ENCODE measurements at regions not wholly inside any gene's neighbourhood (a gene's known extent, or its start where the extent isn't known, plus 50 kb on each side); places are given as distances from the start of the nearest gene placed in this dataset.

DNA sequence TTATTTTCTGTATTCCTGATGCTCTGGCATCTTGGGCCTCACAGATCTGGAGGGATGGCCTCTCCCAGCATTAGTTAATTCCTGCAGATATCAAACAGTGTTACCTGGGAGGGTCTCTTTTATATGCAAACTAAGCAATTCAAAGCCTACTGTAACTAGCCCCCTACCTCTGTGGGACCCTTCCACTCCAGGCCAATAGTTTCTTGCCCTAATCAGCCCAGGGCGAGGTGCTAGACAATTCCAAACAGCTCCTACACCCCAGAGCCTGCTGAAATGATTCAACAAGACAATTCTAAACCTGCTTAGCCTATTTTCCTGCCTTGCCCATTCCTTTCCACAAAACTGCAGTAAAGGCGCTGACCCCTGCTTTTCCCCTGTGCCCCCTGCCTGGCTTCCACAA lies 106.6 kb upstream of the IGSF10 start:
- Histone ChIP-seq H3K27me3 (replicated peaks; ENCODE audit: insufficient read depth) (no peaks in the 10 kb centered on the region), H3K36me3 (no peaks in the 10 kb centered on the region), H3K4me3 (no peak overlapping the region), H3K9me3 (no peaks in the 10 kb centered on the region), H3K4me1 (replicated peaks) (no peaks in the 10 kb centered on the region), H3K27ac (no peak overlapping the region)
- TF ChIP-seq POLR2A (IDR thresholded peaks at IDR 0.05) (no peak), POLR2AphosphoS5 (IDR thresholded peaks at IDR 0.05) (no peak)
- TF ChIP-seq, protein P1, sequence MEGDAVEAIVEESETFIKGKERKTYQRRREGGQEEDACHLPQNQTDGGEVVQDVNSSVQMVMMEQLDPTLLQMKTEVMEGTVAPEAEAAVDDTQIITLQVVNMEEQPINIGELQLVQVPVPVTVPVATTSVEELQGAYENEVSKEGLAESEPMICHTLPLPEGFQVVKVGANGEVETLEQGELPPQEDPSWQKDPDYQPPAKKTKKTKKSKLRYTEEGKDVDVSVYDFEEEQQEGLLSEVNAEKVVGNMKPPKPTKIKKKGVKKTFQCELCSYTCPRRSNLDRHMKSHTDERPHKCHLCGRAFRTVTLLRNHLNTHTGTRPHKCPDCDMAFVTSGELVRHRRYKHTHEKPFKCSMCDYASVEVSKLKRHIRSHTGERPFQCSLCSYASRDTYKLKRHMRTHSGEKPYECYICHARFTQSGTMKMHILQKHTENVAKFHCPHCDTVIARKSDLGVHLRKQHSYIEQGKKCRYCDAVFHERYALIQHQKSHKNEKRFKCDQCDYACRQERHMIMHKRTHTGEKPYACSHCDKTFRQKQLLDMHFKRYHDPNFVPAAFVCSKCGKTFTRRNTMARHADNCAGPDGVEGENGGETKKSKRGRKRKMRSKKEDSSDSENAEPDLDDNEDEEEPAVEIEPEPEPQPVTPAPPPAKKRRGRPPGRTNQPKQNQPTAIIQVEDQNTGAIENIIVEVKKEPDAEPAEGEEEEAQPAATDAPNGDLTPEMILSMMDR (IDR thresholded peaks at IDR 0.05) = no peak
- 89% methylated on average over 2 of the region's 2 CpGs for WGBS
- DNase-seq (ENCODE audit: low spot score) = no peak
- intact Hi-C loops (cut with DNase I) = no loop called here

DNA sequence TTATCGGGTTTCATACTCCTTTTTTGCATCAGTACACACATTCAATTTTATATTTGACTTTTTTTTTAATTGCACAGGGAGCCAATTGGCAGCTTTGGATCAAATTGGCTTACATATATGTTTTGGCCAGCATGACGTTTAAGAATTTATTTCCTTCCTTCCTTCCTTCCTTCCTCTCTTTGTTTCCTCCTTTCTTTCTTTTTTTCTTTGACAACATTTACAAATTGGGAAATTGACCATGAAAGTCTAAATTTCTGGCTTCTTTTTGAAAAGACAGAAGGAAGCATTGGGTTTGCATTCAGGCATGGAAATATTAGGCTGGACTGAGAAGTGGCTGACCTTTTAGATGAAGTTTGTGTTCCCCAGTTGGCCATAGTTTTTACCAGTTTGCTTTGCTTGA lies 103.4 kb upstream of the IGSF10 start:
- Histone ChIP-seq H3K27me3 (replicated peaks; ENCODE audit: insufficient read depth) (no peaks in the 10 kb centered on the region), H3K27ac (no peak overlapping the region), H3K4me1 (replicated peaks) (no peaks in the 10 kb centered on the region), H3K4me3 (no peak overlapping the region), H3K36me3 (no peaks in the 10 kb centered on the region), H3K9me3 (no peaks in the 10 kb centered on the region)
- DNase-seq (ENCODE audit: low spot score) = no peak
- TF ChIP-seq POLR2AphosphoS5 (IDR thresholded peaks at IDR 0.05) = no peak
- TF ChIP-seq, protein P1 (IDR thresholded peaks at IDR 0.05) = no peak
- TF ChIP-seq POLR2A (IDR thresholded peaks at IDR 0.05) = no peak
- intact Hi-C loops (cut with DNase I) = no loop called here
- WGBS = 79% methylated on average over 2 of the region's 2 CpGs

DNA sequence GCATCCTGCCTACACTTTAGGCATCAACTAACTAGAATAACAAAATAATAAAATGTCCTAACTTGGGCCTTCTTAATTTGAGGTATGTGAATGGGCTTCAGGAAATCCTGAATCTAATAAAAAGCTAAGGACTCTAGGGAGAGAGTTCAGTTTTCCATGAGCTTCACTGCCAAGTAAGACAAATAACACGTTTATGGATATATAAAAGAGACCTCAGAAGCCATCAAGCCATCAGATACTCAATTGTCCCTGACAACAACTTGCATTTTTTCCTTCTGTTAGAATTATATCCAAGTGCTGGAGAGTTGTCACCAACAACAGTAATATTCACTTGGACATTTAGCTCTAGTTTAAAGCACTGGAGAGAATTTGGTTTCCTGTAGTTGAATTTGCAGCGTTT lies 102.4 kb upstream of the IGSF10 start:
- Histone ChIP-seq H3K4me1 (replicated peaks) (no peaks in the 10 kb centered on the region), H3K36me3 (no peaks in the 10 kb centered on the region), H3K27me3 (replicated peaks; ENCODE audit: insufficient read depth) (no peaks in the 10 kb centered on the region), H3K27ac (no peak overlapping the region), H3K9me3 (no peaks in the 10 kb centered on the region), H3K4me3 (no peak overlapping the region)
- 50% methylated on average over 2 of the region's 2 CpGs for WGBS
- TF ChIP-seq POLR2A (IDR thresholded peaks at IDR 0.05) (no peak), POLR2AphosphoS5 (IDR thresholded peaks at IDR 0.05) (no peak)
- TF ChIP-seq, protein P1 (IDR thresholded peaks at IDR 0.05) = no peak
- DNase-seq (ENCODE audit: low spot score) = no peak
- intact Hi-C loops (cut with DNase I) = no loop called here

DNA sequence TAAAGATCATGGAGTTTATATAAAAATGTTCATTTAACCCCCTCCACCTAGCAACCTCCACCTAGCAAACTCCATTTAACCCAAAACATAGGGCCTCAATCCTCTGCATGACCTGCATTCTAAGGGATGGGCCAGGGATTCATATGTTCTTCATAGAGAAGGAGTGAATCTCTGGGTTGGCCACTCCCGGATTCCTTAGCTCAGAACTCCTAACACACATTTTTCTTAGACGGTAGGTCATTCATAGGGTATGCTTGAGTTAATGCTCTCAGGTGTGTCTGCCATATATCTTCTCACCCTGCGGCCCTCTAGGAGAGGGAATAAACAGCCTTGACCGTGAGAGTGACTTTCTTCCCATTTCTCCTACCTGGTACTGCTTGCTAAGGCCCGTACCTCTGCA lies 102.0 kb upstream of the IGSF10 start:
- no peaks in the 10 kb centered on the region for H3K36me3 ChIP-seq
- H3K27me3 ChIP-seq (replicated peaks; ENCODE audit: insufficient read depth) = no peaks in the 10 kb centered on the region
- intact Hi-C loops (cut with DNase I) = no loop called here
- no peak overlapping the region for H3K27ac ChIP-seq
- 93% methylated on average over 5 of the region's 5 CpGs for WGBS
- no peak for DNase-seq (ENCODE audit: low spot score)
- TF ChIP-seq, protein P1 (IDR thresholded peaks at IDR 0.05) = no peak
- TF ChIP-seq POLR2AphosphoS5 (IDR thresholded peaks at IDR 0.05) (no peak), POLR2A (IDR thresholded peaks at IDR 0.05) (no peak)
- H3K9me3 ChIP-seq = no peaks in the 10 kb centered on the region
- no peaks in the 10 kb centered on the region for H3K4me1 ChIP-seq (replicated peaks)
- H3K4me3 ChIP-seq = no peak overlapping the region

DNA sequence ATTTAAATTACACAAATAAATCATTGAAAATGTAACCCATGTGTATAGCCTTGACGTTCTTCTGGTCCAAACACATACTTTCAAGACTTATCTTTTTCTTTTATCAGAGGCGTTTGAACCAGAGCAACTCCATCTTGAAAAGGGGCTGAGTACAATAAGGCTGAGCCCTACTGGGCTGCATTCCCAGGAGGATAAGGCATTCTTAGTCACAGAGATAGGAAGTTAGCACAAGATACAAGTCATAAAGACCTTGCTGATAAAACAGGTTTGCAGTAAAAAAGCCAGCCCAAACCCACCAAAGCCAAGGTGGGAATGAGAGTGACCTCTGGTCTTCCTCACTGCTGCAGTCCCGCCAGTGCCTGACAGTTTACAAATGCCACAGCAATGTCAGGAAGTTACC lies 101.0 kb upstream of the IGSF10 start:
- no peak overlapping the region for H3K4me3 ChIP-seq
- no peaks in the 10 kb centered on the region for H3K4me1 ChIP-seq (replicated peaks)
- no peaks in the 10 kb centered on the region for H3K36me3 ChIP-seq
- no peak overlapping the region for H3K27ac ChIP-seq
- H3K9me3 ChIP-seq = no peaks in the 10 kb centered on the region
- intact Hi-C loops (cut with DNase I) = no loop called here
- WGBS = 62% methylated on average over 3 of the region's 3 CpGs
- DNase-seq (ENCODE audit: low spot score) = no peak
- TF ChIP-seq, protein P1 (IDR thresholded peaks at IDR 0.05) = no peak
- TF ChIP-seq POLR2A (IDR thresholded peaks at IDR 0.05) = no peak
- TF ChIP-seq POLR2AphosphoS5 (IDR thresholded peaks at IDR 0.05) = no peak
- H3K27me3 ChIP-seq (replicated peaks; ENCODE audit: insufficient read depth) = no peaks in the 10 kb centered on the region

Data from prostate gland (tissue), 2 donors.